ENCODE measurements at regions not wholly inside any gene's neighbourhood (a gene's known extent, or its start where the extent isn't known, plus 50 kb on each side); places are given as distances from the start of the nearest gene placed in this dataset.
A peak's percentile ranks its signal among the peaks of the same experiment; 100 is the strongest.

- H3K9me3 ChIP-seq (ENCODE audit: control insufficient read depth, insufficient read depth, low read length): no peaks in the 10 kb centered on the region
- no peaks in the 10 kb centered on the region for H3K36me3 Mint-ChIP-seq
- no peak for ATAC-seq
- H3K27ac ChIP-seq (ENCODE audit: low read length): no peak overlapping the region
- no peak for DNase-seq
- no peak overlapping the region for H3K4me3 ChIP-seq (ENCODE audit: low read length)
- WGBS (ENCODE audit: insufficient coverage): 98% methylated on average over 4 of the region's 6 CpGs
- H3K27ac Mint-ChIP-seq: peak overlapping the region in 1 of 2 donors; percentile 43
- TF ChIP-seq, protein P1, sequence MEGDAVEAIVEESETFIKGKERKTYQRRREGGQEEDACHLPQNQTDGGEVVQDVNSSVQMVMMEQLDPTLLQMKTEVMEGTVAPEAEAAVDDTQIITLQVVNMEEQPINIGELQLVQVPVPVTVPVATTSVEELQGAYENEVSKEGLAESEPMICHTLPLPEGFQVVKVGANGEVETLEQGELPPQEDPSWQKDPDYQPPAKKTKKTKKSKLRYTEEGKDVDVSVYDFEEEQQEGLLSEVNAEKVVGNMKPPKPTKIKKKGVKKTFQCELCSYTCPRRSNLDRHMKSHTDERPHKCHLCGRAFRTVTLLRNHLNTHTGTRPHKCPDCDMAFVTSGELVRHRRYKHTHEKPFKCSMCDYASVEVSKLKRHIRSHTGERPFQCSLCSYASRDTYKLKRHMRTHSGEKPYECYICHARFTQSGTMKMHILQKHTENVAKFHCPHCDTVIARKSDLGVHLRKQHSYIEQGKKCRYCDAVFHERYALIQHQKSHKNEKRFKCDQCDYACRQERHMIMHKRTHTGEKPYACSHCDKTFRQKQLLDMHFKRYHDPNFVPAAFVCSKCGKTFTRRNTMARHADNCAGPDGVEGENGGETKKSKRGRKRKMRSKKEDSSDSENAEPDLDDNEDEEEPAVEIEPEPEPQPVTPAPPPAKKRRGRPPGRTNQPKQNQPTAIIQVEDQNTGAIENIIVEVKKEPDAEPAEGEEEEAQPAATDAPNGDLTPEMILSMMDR (IDR thresholded peaks at IDR 0.05): no peak
- H3K4me1 ChIP-seq (ENCODE audit: control insufficient read depth, insufficient read depth, low read length): no peaks in the 10 kb centered on the region
- H3K27me3 ChIP-seq (ENCODE audit: control insufficient read depth, insufficient read depth, low read length): no peaks in the 10 kb centered on the region
- intact Hi-C loops (cut with micrococcal nuclease): no loop called here
- no peaks in the 10 kb centered on the region for H3K9me3 Mint-ChIP-seq
- peaks cover 20 to 27% of the 10 kb centered on the region in 2 donors for H3K4me1 Mint-ChIP-seq
- no peaks in the 10 kb centered on the region for H3K36me3 ChIP-seq (ENCODE audit: control insufficient read depth, insufficient read depth, low read length)
- no peaks in the 10 kb centered on the region for H3K27me3 Mint-ChIP-seq (ENCODE audit: low read depth in 2 of 2)
- H3K4me3 Mint-ChIP-seq: no peak overlapping the region
Measured at GRCh38 chr3:18623220-18623619, 198.1 kb upstream of the SATB1 start.

DNA sequence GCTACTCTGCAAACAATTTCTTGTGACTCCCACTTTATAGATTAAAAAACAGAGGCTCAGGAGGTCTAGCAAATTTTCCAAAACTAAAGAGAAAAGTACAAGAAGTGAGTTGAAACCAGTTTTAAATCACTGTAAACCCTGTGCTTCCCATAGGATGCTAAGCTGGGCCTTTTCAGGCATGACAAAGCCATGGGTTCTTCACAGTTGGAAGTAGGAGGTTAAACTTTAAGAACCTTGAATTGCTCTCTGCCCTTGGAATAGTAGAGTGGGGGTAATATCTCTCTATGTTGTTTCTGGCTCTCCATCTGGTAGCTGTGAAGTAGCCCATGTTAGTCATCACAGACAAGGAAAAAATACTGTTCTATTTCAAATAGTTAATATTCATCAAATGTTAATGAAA, 193.6 kb upstream of the SATB1 start:
- Histone ChIP-seq H3K4me1 (ENCODE audit: control insufficient read depth, insufficient read depth, low read length) (no peaks in the 10 kb centered on the region), H3K4me3 (ENCODE audit: low read length) (no peak overlapping the region), H3K36me3 (ENCODE audit: control insufficient read depth, insufficient read depth, low read length) (no peaks in the 10 kb centered on the region), H3K9me3 (ENCODE audit: control insufficient read depth, insufficient read depth, low read length) (no peaks in the 10 kb centered on the region), H3K27me3 (ENCODE audit: control insufficient read depth, insufficient read depth, low read length) (no peaks in the 10 kb centered on the region), H3K27ac (ENCODE audit: low read length) (no peak overlapping the region)
- DNase-seq (no peak), ATAC-seq (no peak)
- H3K4me3 Mint-ChIP-seq: no peak overlapping the region
- H3K36me3 Mint-ChIP-seq: no peaks in the 10 kb centered on the region
- no peaks in the 10 kb centered on the region for H3K27me3 Mint-ChIP-seq (ENCODE audit: low read depth in 2 of 2)
- no peaks in the 10 kb centered on the region for H3K9me3 Mint-ChIP-seq
- H3K27ac Mint-ChIP-seq: no peak overlapping the region
- intact Hi-C loops (cut with micrococcal nuclease): no loop called here
- TF ChIP-seq, protein P1 (IDR thresholded peaks at IDR 0.05): no peak
- peaks cover 0 to 4% of the 10 kb centered on the region in 2 donors for H3K4me1 Mint-ChIP-seq

DNA sequence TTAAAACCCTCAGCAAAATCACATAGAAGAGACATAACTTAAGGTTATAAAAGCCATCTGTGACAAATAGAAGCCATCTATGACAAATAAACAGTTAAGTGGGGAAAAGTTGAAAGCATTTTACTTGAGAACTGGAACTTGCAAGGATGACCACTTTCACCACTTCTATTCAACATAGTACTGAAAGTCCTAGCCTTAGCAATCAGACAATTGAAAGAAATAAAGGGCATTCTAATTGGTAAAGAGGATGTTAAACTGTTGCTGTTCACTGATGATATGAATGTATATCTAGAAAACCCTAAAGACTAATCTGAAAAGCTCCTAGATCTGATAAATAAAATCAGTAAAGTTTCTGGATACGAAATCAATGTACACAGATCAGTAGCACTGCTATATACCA, 186.9 kb upstream of the SATB1 start:
- ATAC-seq: no peak

DNA sequence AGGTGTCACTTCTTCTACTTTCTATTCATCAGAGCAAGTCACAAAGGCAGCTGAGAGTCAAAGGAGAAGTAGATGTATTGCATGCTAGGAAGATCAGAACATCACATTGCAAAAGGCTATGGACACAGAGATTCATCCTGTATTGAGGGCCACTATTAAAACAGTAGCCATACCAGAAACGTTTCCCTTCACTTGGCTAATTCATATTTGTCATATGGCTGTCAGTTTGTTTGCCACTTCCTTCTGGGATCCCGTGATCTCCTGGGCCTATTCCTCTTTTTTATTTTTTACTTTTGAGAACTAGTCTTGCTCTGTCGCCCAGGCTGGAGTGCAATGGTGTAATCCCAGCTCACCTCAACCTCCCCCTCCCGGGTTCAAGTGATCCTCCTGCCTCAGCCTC, 184.0 kb upstream of the SATB1 start:
- no peaks in the 10 kb centered on the region for H3K4me1 ChIP-seq (ENCODE audit: control insufficient read depth, insufficient read depth, low read length)
- TF ChIP-seq, protein P1 (IDR thresholded peaks at IDR 0.05): no peak
- H3K4me3 ChIP-seq (ENCODE audit: low read length): no peak overlapping the region
- 71% methylated on average over 4 of the region's 4 CpGs for WGBS (ENCODE audit: insufficient coverage)
- no peak overlapping the region for H3K4me3 Mint-ChIP-seq
- peaks cover 11% of the 10 kb centered on the region for H3K36me3 Mint-ChIP-seq
- no peaks in the 10 kb centered on the region for H3K27me3 Mint-ChIP-seq (ENCODE audit: low read depth in 2 of 2)
- intact Hi-C loops (cut with micrococcal nuclease): no loop called here
- no peaks in the 10 kb centered on the region for H3K36me3 ChIP-seq (ENCODE audit: control insufficient read depth, insufficient read depth, low read length)
- no peaks in the 10 kb centered on the region for H3K9me3 ChIP-seq (ENCODE audit: control insufficient read depth, insufficient read depth, low read length)
- no peaks in the 10 kb centered on the region for H3K27me3 ChIP-seq (ENCODE audit: control insufficient read depth, insufficient read depth, low read length)
- peaks cover 2 to 7% of the 10 kb centered on the region in 2 donors for H3K9me3 Mint-ChIP-seq
- no peak overlapping the region for H3K27ac Mint-ChIP-seq
- no peak overlapping the region for H3K27ac ChIP-seq (ENCODE audit: low read length)
- H3K4me1 Mint-ChIP-seq: peaks cover 5 to 6% of the 10 kb centered on the region in 2 donors
- DNase-seq (no peak), ATAC-seq (no peak)

More for the DNA sequence above, 186.9 kb upstream of the SATB1 start:
- peaks cover 5 to 6% of the 10 kb centered on the region in 2 donors for H3K4me1 Mint-ChIP-seq
- peaks cover 11% of the 10 kb centered on the region for H3K36me3 Mint-ChIP-seq
- no peaks in the 10 kb centered on the region for H3K36me3 ChIP-seq (ENCODE audit: control insufficient read depth, insufficient read depth, low read length)
- no peaks in the 10 kb centered on the region for H3K27me3 ChIP-seq (ENCODE audit: control insufficient read depth, insufficient read depth, low read length)
- DNase-seq: no peak
- no CpG with 5 or more reads among the region's 1 CpG for WGBS (ENCODE audit: insufficient coverage)
- no peaks in the 10 kb centered on the region for H3K9me3 ChIP-seq (ENCODE audit: control insufficient read depth, insufficient read depth, low read length)
- no peaks in the 10 kb centered on the region for H3K27me3 Mint-ChIP-seq (ENCODE audit: low read depth in 2 of 2)
- no peaks in the 10 kb centered on the region for H3K4me1 ChIP-seq (ENCODE audit: control insufficient read depth, insufficient read depth, low read length)
- H3K9me3 Mint-ChIP-seq: peaks cover 2 to 7% of the 10 kb centered on the region in 2 donors
- intact Hi-C loops (cut with micrococcal nuclease): no loop called here
- H3K4me3 Mint-ChIP-seq: no peak overlapping the region
- no peak overlapping the region for H3K27ac ChIP-seq (ENCODE audit: low read length)
- TF ChIP-seq, protein P1 (IDR thresholded peaks at IDR 0.05): no peak
- H3K4me3 ChIP-seq (ENCODE audit: low read length): no peak overlapping the region
- H3K27ac Mint-ChIP-seq: no peak overlapping the region
